ENCODE measurements at regions not wholly inside any gene's neighbourhood (a gene's known extent, or its start where the extent isn't known, plus 50 kb on each side); places are given as distances from the start of the nearest gene placed in this dataset.
"Not testable (repeated sequence)": the region's sequence is repeated elsewhere in the genome, so short reads cannot be mapped to it uniquely, and the experiment has no call there.

- FAIRE-seq: no peak
Observed at GRCh38 chr6:44010411-44011349, 116.6 kb downstream of the MRPL14 start.

- FAIRE-seq: no peak
Observed at GRCh38 chr6:44009425-44010321, 117.6 kb downstream of the MRPL14 start.

- no peak for FAIRE-seq
Observed at GRCh38 chr6:44008821-44009370, 118.4 kb downstream of the MRPL14 start.

GRCh38 chr6:44007818-44008621 lies 119.2 kb downstream of the MRPL14 start:
- FAIRE-seq: no peak

- no peak for FAIRE-seq
Observed at GRCh38 chr6:44006872-44007303, 120.4 kb downstream of the MRPL14 start.

GRCh38 chr6:44006123-44006871 lies 121.0 kb downstream of the MRPL14 start:
- no peak for FAIRE-seq

GRCh38 chr6:44005507-44005903 lies 121.7 kb downstream of the MRPL14 start:
- FAIRE-seq: no peak

GRCh38 chr6:44004625-44005506 lies 122.4 kb downstream of the MRPL14 start:
- no peak for FAIRE-seq

- no peak for FAIRE-seq
Observed at GRCh38 chr6:44004136-44004535, 123.1 kb downstream of the MRPL14 start.

GRCh38 chr6:44003345-44004061 lies 123.7 kb downstream of the MRPL14 start:
- no peak for FAIRE-seq

GRCh38 chr6:44002593-44003344 lies 124.5 kb downstream of the MRPL14 start:
- FAIRE-seq: no peak

GRCh38 chr6:44002067-44002592 lies 125.1 kb downstream of the MRPL14 start:
- no peak for FAIRE-seq

GRCh38 chr6:44001318-44002066 lies 125.8 kb downstream of the MRPL14 start:
- no peak for FAIRE-seq

GRCh38 chr6:44000164-44000842 lies 126.9 kb downstream of the MRPL14 start:
- FAIRE-seq: no peak

- FAIRE-seq: no peak
Observed at GRCh38 chr6:43999628-44000027, 127.6 kb downstream of the MRPL14 start.

GRCh38 chr6:43998592-43999243 lies 128.5 kb downstream of the MRPL14 start:
- not testable (repeated sequence) for FAIRE-seq
